ENCODE measurements at regions not wholly inside any gene's neighbourhood (a gene's known extent, or its start where the extent isn't known, plus 50 kb on each side); places are given as distances from the start of the nearest gene placed in this dataset.

- H3K9ac ChIP-seq (ENCODE audit: extremely low read depth, low read length, poor library complexity, severe bottlenecking) = no peak overlapping the region
- Mint-ChIP-seq H3K4me3 (no peak overlapping the region), H3K27ac (no peak overlapping the region), H3K9me3 (peaks cover 21% of the 10 kb centered on the region), H3K4me1 (peaks cover 12% of the 10 kb centered on the region), H3K36me3 (ENCODE audit: low read depth) (peaks cover 2% of the 10 kb centered on the region), H3K27me3 (ENCODE audit: insufficient read depth) (peaks cover 17% of the 10 kb centered on the region)
- H3K36me3 ChIP-seq (ENCODE audit: control insufficient read depth, insufficient read depth, low read length) = no peaks in the 10 kb centered on the region
- no peak overlapping the region for H3K4me3 ChIP-seq (ENCODE audit: low read length)
- WGBS, 2 experiments (ENCODE audit: insufficient coverage in 1 of 2, insufficient read length in 1 of 2) = 94% methylated on average over 10 to 11 of the region's 11 CpGs
- H3K9me3 ChIP-seq (ENCODE audit: control insufficient read depth, low read length) = peaks cover 26% of the 10 kb centered on the region
- no peaks in the 10 kb centered on the region for H3K27me3 ChIP-seq (ENCODE audit: control insufficient read depth, insufficient read depth, low read length, poor library complexity, severe bottlenecking)
- no peak for TF ChIP-seq CTCF (conservative IDR thresholded peaks at IDR 0.05)
- no peak overlapping the region for H3K27ac ChIP-seq (ENCODE audit: low read depth, low read length)
- H3K4me1 ChIP-seq (ENCODE audit: control insufficient read depth, insufficient read depth, low read length) = no peaks in the 10 kb centered on the region
- DNase-seq = peak; percentile 14
These were observed 128.6 kb downstream of the IRF8 start for GRCh38 chr16:86027373-86028126.

- H3K27me3 ChIP-seq (ENCODE audit: control insufficient read depth, insufficient read depth, low read length, poor library complexity, severe bottlenecking) = peaks cover 7% of the 10 kb centered on the region
- H3K9ac ChIP-seq (ENCODE audit: extremely low read depth, low read length, poor library complexity, severe bottlenecking) = no peak overlapping the region
- Mint-ChIP-seq H3K36me3 (ENCODE audit: low read depth) (peaks cover 2% of the 10 kb centered on the region), H3K4me1 (peaks cover 17% of the 10 kb centered on the region), H3K27ac (no peak overlapping the region), H3K4me3 (no peak overlapping the region), H3K9me3 (peaks cover 11% of the 10 kb centered on the region), H3K27me3 (ENCODE audit: insufficient read depth) (peaks cover 24% of the 10 kb centered on the region)
- peaks cover 4% of the 10 kb centered on the region for H3K4me1 ChIP-seq (ENCODE audit: control insufficient read depth, insufficient read depth, low read length)
- peak; percentile 58 for DNase-seq
- H3K36me3 ChIP-seq (ENCODE audit: control insufficient read depth, insufficient read depth, low read length) = no peaks in the 10 kb centered on the region
- H3K4me3 ChIP-seq (ENCODE audit: low read length) = no peak overlapping the region
- no peak overlapping the region for H3K27ac ChIP-seq (ENCODE audit: low read depth, low read length)
- WGBS, 2 experiments (ENCODE audit: insufficient coverage in 1 of 2, insufficient read length in 1 of 2) = 50 to 68% methylated on average over 13 to 20 of the region's 20 CpGs
- no peak for TF ChIP-seq CTCF (conservative IDR thresholded peaks at IDR 0.05)
- peaks cover 13% of the 10 kb centered on the region for H3K9me3 ChIP-seq (ENCODE audit: control insufficient read depth, low read length)
These were observed 130.3 kb downstream of the IRF8 start for GRCh38 chr16:86029131-86029741.

- H3K36me3 Mint-ChIP-seq (ENCODE audit: low read depth) = peaks cover under 1% of the 10 kb centered on the region
- Histone ChIP-seq H3K9ac (ENCODE audit: extremely low read depth, low read length, poor library complexity, severe bottlenecking) (no peak overlapping the region), H3K9me3 (ENCODE audit: control insufficient read depth, low read length) (peaks cover 5% of the 10 kb centered on the region), H3K4me1 (ENCODE audit: control insufficient read depth, insufficient read depth, low read length) (peaks cover 4% of the 10 kb centered on the region), H3K27ac (ENCODE audit: low read depth, low read length) (no peak overlapping the region), H3K27me3 (ENCODE audit: control insufficient read depth, insufficient read depth, low read length, poor library complexity, severe bottlenecking) (peaks cover 7% of the 10 kb centered on the region), H3K36me3 (ENCODE audit: control insufficient read depth, insufficient read depth, low read length) (no peaks in the 10 kb centered on the region), H3K4me3 (ENCODE audit: low read length) (no peak overlapping the region)
- no peak overlapping the region for H3K4me3 Mint-ChIP-seq
- H3K4me1 Mint-ChIP-seq = peaks cover 17% of the 10 kb centered on the region
- H3K27ac Mint-ChIP-seq = no peak overlapping the region
- peak; percentile 11 for DNase-seq
- peaks cover 6% of the 10 kb centered on the region for H3K9me3 Mint-ChIP-seq
- TF ChIP-seq CTCF (conservative IDR thresholded peaks at IDR 0.05) = no peak
- peaks cover 20% of the 10 kb centered on the region for H3K27me3 Mint-ChIP-seq (ENCODE audit: insufficient read depth)
- WGBS, 2 experiments (ENCODE audit: insufficient coverage in 1 of 2, insufficient read length in 1 of 2) = 90 to 95% methylated on average over 7 to 10 of the region's 10 CpGs
These were observed 131.2 kb downstream of the IRF8 start for GRCh38 chr16:86030116-86030515.

Measured in endodermal cell (in vitro differentiated cells).